CD14-positive monocyte (primary cell): ENCODE measurements at regions not wholly inside any gene's neighbourhood (a gene's known extent, or its start where the extent isn't known, plus 50 kb on each side); places are given as distances from the start of the nearest gene placed in this dataset.

Experiments
- DNase-seq, 3 donors: peaks; one replicate each; pipeline ENCODE4 v3.0.0-alpha.2; 2011 to 2022
- H2AFZ ChIP-seq: 2 replicates; pipeline ENCODE4 v1.6.0; 2012; ENCODE audit warnings: mild to moderate bottlenecking, low read depth, low read length, inconsistent platforms; ENCODE audit not compliant: insufficient read depth, poor library complexity, severe bottlenecking
- H3K27ac ChIP-seq, 2 donors: 1 replicate in 1 of 2; 2 replicates in 1 of 2; pipeline ENCODE4 v1.5.1; 2012 to 2013; ENCODE audit warnings: low read length in 2 of 2, control low read depth in 1 of 2, inconsistent platforms in 1 of 2, low read depth in 1 of 2, mild to moderate bottlenecking in 1 of 2
- H3K27me3 ChIP-seq, 2 donors: one replicate each; pipeline versions ENCODE4 v1.6.0 to v1.6.1; 2011 to 2013; ENCODE audit warnings: low read length in 2 of 2; ENCODE audit not compliant: control insufficient read depth in 2 of 2, insufficient read depth in 2 of 2
- H3K36me3 ChIP-seq, 2 donors: replicated peaks in 1 of 2; 1 replicate in 1 of 2; 2 replicates in 1 of 2; pipeline versions ENCODE4 v1.5.1 to v1.6.1; 2012 to 2013; ENCODE audit warnings: low read length in 2 of 2, control low read depth in 1 of 2, inconsistent platforms in 1 of 2, mild to moderate bottlenecking in 1 of 2; ENCODE audit not compliant: insufficient read depth in 2 of 2, control insufficient read depth in 1 of 2
- H3K4me1 ChIP-seq, 2 donors: 1 replicate in 1 of 2; 2 replicates in 1 of 2; pipeline versions ENCODE4 v1.5.1 to v1.6.1; 2012 to 2013; ENCODE audit warnings: low read length in 2 of 2, control low read depth in 1 of 2, inconsistent platforms in 1 of 2, mild to moderate bottlenecking in 1 of 2, moderate library complexity in 1 of 2; ENCODE audit not compliant: insufficient read depth in 2 of 2, control insufficient read depth in 1 of 2
- H3K4me2 ChIP-seq: replicated peaks from 2 replicates; pipeline ENCODE3; 2012; ENCODE audit warnings: low read length, moderate library complexity, mild to moderate bottlenecking; ENCODE audit not compliant: poor library complexity, severe bottlenecking; ENCODE audit errors: extremely low read depth
- H3K4me3 ChIP-seq, 3 experiments: fragments of 200-600 bp in 1 of 3; sonication (generic) in 1 of 3; replicated peaks in 1 of 3; 1 replicate in 2 of 3; 2 replicates in 1 of 3; pipeline ENCODE4 v1.5.1; 2011 to 2013; ENCODE audit warnings: low read length in 3 of 3, mild to moderate bottlenecking in 3 of 3, control low read depth in 2 of 3, low read depth in 2 of 3, inconsistent platforms in 1 of 3, moderate library complexity in 1 of 3
- H3K79me2 ChIP-seq: 2 replicates; pipeline ENCODE4 v1.6.0; 2012; ENCODE audit warnings: mild to moderate bottlenecking, control low read depth, inconsistent platforms, low read length, moderate library complexity; ENCODE audit not compliant: insufficient read depth
- H3K9ac ChIP-seq: 2 replicates; pipeline ENCODE4 v1.6.0; 2017; ENCODE audit warnings: low read length, mild to moderate bottlenecking; ENCODE audit not compliant: insufficient read depth, poor library complexity, severe bottlenecking
- H3K9me3 ChIP-seq, 2 donors: replicated peaks in 1 of 2; 1 replicate in 1 of 2; 2 replicates in 1 of 2; pipeline versions ENCODE4 v1.5.1 to v1.6.1; 2012 to 2013; ENCODE audit warnings: low read length in 2 of 2, control low read depth in 1 of 2; ENCODE audit not compliant: control insufficient read depth in 1 of 2, insufficient read depth in 1 of 2
- H4K20me1 ChIP-seq: 2 replicates; pipeline ENCODE4 v1.6.0; 2012; ENCODE audit warnings: mild to moderate bottlenecking, low read length, control low read depth, moderate library complexity; ENCODE audit not compliant: insufficient read depth
- H3K27ac Mint-ChIP-seq, 7 donors: one replicate each; pipeline ENCODE4 v1.8.0; 2020; ENCODE audit warnings: mild to moderate bottlenecking in 7 of 7, mixed read lengths in 7 of 7, moderate library complexity in 6 of 7, inconsistent platforms in 2 of 7
- H3K27me3 Mint-ChIP-seq, 3 donors: one replicate each; pipeline ENCODE4 v1.8.0; 2021 to 2022; ENCODE audit warnings: low read depth in 3 of 3, mild to moderate bottlenecking in 3 of 3, mixed read lengths in 3 of 3, moderate library complexity in 3 of 3, inconsistent platforms in 1 of 3
- H3K36me3 Mint-ChIP-seq, 2 donors: one replicate each; pipeline ENCODE4 v1.8.0; 2020; ENCODE audit warnings: mixed read lengths in 2 of 2, inconsistent platforms in 1 of 2, mild to moderate bottlenecking in 1 of 2
- H3K4me1 Mint-ChIP-seq: one replicate; pipeline ENCODE4 v1.8.0; 2020; ENCODE audit warnings: mild to moderate bottlenecking, mixed read lengths
- H3K4me3 Mint-ChIP-seq, 2 donors: one replicate each; pipeline ENCODE4 v1.8.0; 2020; ENCODE audit warnings: mild to moderate bottlenecking in 2 of 2, mixed read lengths in 2 of 2, moderate library complexity in 1 of 2
- H3K9me3 Mint-ChIP-seq, 7 donors: one replicate each; pipeline ENCODE4 v1.8.0; 2020 to 2022; ENCODE audit warnings: mixed read lengths in 7 of 7, mild to moderate bottlenecking in 6 of 7, moderate library complexity in 6 of 7, inconsistent platforms in 2 of 7
- WGBS: methylation state at CpG from one replicate; pipeline ENCODE4 v1.1.5; 2013; ENCODE audit warnings: missing lambda C conversion rate; ENCODE audit not compliant: insufficient coverage; 5-methylcytosine and 5-hydroxymethylcytosine counted together
- intact Hi-C, 2 donors: fragments of 100-400 bp; cut with micrococcal nuclease; formaldehyde crosslinking; loops; one replicate each; pipeline versions ENCODE4 v1.15.0 to v1.15.1; 2023
- TF ChIP-seq, protein P1 (sequence below): fragments of 200-600 bp; IDR thresholded peaks from one replicate; pipeline ENCODE4 v1.8.0; 2022; ENCODE audit warnings: antibody characterized with exemption, mild to moderate bottlenecking

DNA sequence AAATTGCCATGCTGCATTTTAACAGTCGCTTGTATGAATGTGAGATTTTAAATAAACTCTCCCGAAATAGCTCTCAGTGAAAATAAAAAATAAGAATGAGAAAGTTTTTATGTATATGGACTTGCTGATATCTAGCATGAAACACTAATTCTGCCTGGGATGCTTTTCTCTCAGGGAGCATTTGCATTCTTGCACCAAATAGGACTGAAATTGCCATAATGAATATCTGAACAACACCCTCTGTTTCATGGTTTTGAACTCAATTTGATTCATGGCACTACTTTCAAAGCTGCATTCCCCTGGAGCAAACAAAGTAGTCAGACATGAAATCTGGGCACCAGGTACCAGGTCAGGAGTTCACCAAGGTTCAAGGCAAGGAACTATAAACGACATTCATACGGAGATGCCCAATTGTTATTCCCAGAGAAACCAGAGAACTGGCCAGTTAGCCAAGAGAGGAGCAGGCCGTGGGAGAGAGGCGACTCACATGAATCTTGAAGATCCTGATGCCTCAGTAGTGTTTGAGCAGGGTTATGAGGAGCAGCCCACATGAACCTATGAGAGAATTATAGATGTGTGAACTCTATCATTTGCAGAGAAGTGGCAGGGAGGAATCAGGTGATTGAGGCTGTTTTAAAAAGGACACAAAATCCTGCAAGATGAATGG lies 270.6 kb upstream of the ZC3H12C start:
- H3K79me2 ChIP-seq, result no peaks in the 10 kb centered on the region
- H3K27me3 Mint-ChIP-seq, result peaks cover 0 to 5% (median 3%) of the 10 kb centered on the region in 3 donors
- no peak overlapping the region for H3K4me2 ChIP-seq
- H3K9me3 Mint-ChIP-seq, result peaks cover 0 to 3% (median 0%) of the 10 kb centered on the region in 7 donors
- H3K4me3 ChIP-seq, result no peak overlapping the region
- no peak overlapping the region for H2AFZ ChIP-seq
- 82% methylated on average over 4 of the region's 6 CpGs for WGBS
- H4K20me1 ChIP-seq, result no peaks in the 10 kb centered on the region
- no peaks in the 10 kb centered on the region for H3K27me3 ChIP-seq
- no peak for DNase-seq
- no peak overlapping the region for H3K27ac ChIP-seq
- no peaks in the 10 kb centered on the region for H3K9me3 ChIP-seq
- TF ChIP-seq, protein P1, sequence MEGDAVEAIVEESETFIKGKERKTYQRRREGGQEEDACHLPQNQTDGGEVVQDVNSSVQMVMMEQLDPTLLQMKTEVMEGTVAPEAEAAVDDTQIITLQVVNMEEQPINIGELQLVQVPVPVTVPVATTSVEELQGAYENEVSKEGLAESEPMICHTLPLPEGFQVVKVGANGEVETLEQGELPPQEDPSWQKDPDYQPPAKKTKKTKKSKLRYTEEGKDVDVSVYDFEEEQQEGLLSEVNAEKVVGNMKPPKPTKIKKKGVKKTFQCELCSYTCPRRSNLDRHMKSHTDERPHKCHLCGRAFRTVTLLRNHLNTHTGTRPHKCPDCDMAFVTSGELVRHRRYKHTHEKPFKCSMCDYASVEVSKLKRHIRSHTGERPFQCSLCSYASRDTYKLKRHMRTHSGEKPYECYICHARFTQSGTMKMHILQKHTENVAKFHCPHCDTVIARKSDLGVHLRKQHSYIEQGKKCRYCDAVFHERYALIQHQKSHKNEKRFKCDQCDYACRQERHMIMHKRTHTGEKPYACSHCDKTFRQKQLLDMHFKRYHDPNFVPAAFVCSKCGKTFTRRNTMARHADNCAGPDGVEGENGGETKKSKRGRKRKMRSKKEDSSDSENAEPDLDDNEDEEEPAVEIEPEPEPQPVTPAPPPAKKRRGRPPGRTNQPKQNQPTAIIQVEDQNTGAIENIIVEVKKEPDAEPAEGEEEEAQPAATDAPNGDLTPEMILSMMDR, result no peak
- H3K4me1 ChIP-seq, result no peaks in the 10 kb centered on the region
- intact Hi-C loops, result no loop called here
- peaks cover 3% of the 10 kb centered on the region for H3K4me1 Mint-ChIP-seq
- no peak overlapping the region for H3K9ac ChIP-seq
- H3K27ac Mint-ChIP-seq, result no peak overlapping the region
- H3K36me3 ChIP-seq, result no peaks in the 10 kb centered on the region
- no peak overlapping the region for H3K4me3 Mint-ChIP-seq
- H3K36me3 Mint-ChIP-seq, result no peaks in the 10 kb centered on the region

- no CpG with 5 or more reads among the region's 1 CpG for WGBS
- no peak overlapping the region for H3K27ac ChIP-seq
- no peak overlapping the region for H3K9ac ChIP-seq
- no peaks in the 10 kb centered on the region for H3K79me2 ChIP-seq
- Mint-ChIP-seq H3K4me3 (no peak overlapping the region), H3K9me3 (peaks cover 0 to 3% (median 2%) of the 10 kb centered on the region in 7 donors), H3K27ac (no peak overlapping the region), H3K36me3 (no peaks in the 10 kb centered on the region), H3K27me3 (no peaks in the 10 kb centered on the region), H3K4me1 (no peaks in the 10 kb centered on the region)
- no peaks in the 10 kb centered on the region for H3K9me3 ChIP-seq
- H4K20me1 ChIP-seq, result no peaks in the 10 kb centered on the region
- no peak overlapping the region for H3K4me3 ChIP-seq
- intact Hi-C loops, result no loop called here
- H3K36me3 ChIP-seq, result no peaks in the 10 kb centered on the region
- H3K4me2 ChIP-seq, result no peak overlapping the region
- no peaks in the 10 kb centered on the region for H3K27me3 ChIP-seq
- no peak overlapping the region for H2AFZ ChIP-seq
- no peak for DNase-seq
- TF ChIP-seq, protein P1, result no peak
- no peaks in the 10 kb centered on the region for H3K4me1 ChIP-seq
These were observed 264.8 kb upstream of the ZC3H12C start for GRCh38 chr11:109828387-109828786.
